ENCODE measurements at regions not wholly inside any gene's neighbourhood (a gene's known extent, or its start where the extent isn't known, plus 50 kb on each side); places are given as distances from the start of the nearest gene placed in this dataset.

DNA sequence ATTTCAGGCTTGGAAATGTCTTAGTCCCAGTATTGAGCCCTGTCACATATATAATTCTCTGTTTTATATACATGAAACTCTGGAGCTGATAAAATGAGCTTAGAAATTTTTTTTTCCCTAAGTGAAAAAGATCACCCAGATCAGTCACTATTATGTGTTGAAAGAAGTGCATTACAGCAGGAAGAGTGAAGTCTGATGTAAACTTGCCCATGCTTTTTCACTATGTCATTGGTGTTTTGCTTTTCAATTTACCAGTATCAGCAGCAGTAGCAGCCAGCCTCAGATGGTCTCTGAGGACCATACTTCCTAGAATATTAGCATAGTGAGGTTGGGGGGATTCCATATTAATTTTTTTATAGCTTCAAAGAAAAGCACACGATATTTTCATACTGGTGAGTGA lies 255.6 kb upstream of the KCNH8 start:
- Histone ChIP-seq H2AFZ (ENCODE audit: low read length) (no peak overlapping the region), H3K4ac (replicated peaks; ENCODE audit: insufficient read length, low read depth, low read length) (no peak overlapping the region), H3K27me3 (replicated peaks in 1 of 4; ENCODE audit: control insufficient read depth in 3 of 4, extremely low read depth in 1 of 4, insufficient read depth in 3 of 4, low read length in 3 of 4) (no peaks in the 10 kb centered on the region), H4K5ac (ENCODE audit: insufficient read length, low read depth, low read length) (no peak overlapping the region), H4K8ac (ENCODE audit: extremely low read depth, insufficient read depth, low read length) (no peak overlapping the region), H3K4me3 (ENCODE audit: extremely low read depth in 1 of 4, insufficient read depth in 2 of 4, low read depth in 3 of 4, low read length in 4 of 4) (no peak overlapping the region), H3K18ac (ENCODE audit: extremely low read depth, low read length) (no peak overlapping the region), H3K14ac (ENCODE audit: insufficient read length) (no peak overlapping the region), H3K4me2 (ENCODE audit: insufficient read depth in 1 of 2, low read depth in 2 of 2, low read length in 2 of 2) (no peak overlapping the region), H3K27ac (ENCODE audit: low read depth, low read length) (no peak overlapping the region), H3K79me2 (ENCODE audit: control insufficient read depth in 1 of 2, insufficient read depth in 2 of 2, low read length in 2 of 2) (no peaks in the 10 kb centered on the region), H3K36me3 (ENCODE audit: control insufficient read depth in 2 of 4, insufficient read depth in 4 of 4, low read length in 3 of 4) (no peaks in the 10 kb centered on the region), H2BK120ac (replicated peaks; ENCODE audit: low read depth, low read length) (no peak overlapping the region), H3K9ac (replicated peaks in 1 of 4; ENCODE audit: extremely low read depth in 1 of 4, low read depth in 3 of 4, low read length in 3 of 4) (no peak overlapping the region), H2BK12ac (ENCODE audit: low read depth, low read length) (no peak overlapping the region), H2BK20ac (ENCODE audit: low read length) (no peak overlapping the region), H3K23me2 (ENCODE audit: low read depth, low read length) (no peaks in the 10 kb centered on the region; the same call in 1 of the 2 replicates), H3K79me1 (ENCODE audit: low read depth, low read length) (no peaks in the 10 kb centered on the region), H3K23ac (ENCODE audit: insufficient read length) (no peak overlapping the region), H2BK15ac (ENCODE audit: low read length) (no peak overlapping the region), H4K91ac (replicated peaks; ENCODE audit: insufficient read length, low read length) (no peak overlapping the region), H3K4me1 (replicated peaks in 1 of 4; ENCODE audit: control insufficient read depth in 3 of 4, insufficient read depth in 4 of 4, low read length in 3 of 4) (no peaks in the 10 kb centered on the region), H2AK5ac (ENCODE audit: low read depth, low read length) (no peak overlapping the region), H2BK5ac (ENCODE audit: low read depth, low read length) (no peak overlapping the region), H4K20me1 (replicated peaks in 1 of 2; ENCODE audit: control insufficient read depth in 1 of 2, insufficient read depth in 2 of 2, low read length in 2 of 2) (no peaks in the 10 kb centered on the region), H3K56ac (replicated peaks; ENCODE audit: insufficient read length, low read depth, low read length) (no peak overlapping the region), H3K9me3 (ENCODE audit: insufficient read depth in 2 of 2, low read depth in 1 of 2, low read length in 1 of 2) (no peaks in the 10 kb centered on the region)
- CTCF ChIA-PET (ENCODE audit: partially characterized antibody): interaction anchor here (0.7 to 1.2 kb wide), 3 partner anchors 18 to 146 kb away, joined by 3 to 4 read pairs (median 3); no protein-coding TSS in a partner anchor
- no peak for FAIRE-seq
- POLR2A ChIA-PET (ENCODE audit: partially characterized antibody): no interaction called here
- WGBS, 2 experiments (ENCODE audit: extremely low coverage in 1 of 2, insufficient coverage in 1 of 2, insufficient read length in 1 of 2, insufficient replicate concordance in 2 of 2, low coverage in 1 of 2, low lambda C conversion rate in 2 of 2, missing lambda C conversion rate in 1 of 2): 96% methylated on average over 1 of the region's 1 CpG; no CpG with 5 or more reads in 1 of the 2 experiments
- no peak for DNase-seq (ENCODE audit: low read depth in 1 of 2, low spot score in 2 of 2)
- TF ChIP-seq SIN3A (conservative IDR thresholded peaks at IDR 0.05 in 1 of 2, IDR thresholded peaks at IDR 0.05 in 1 of 2; ENCODE audit: low read depth in 1 of 2, low read length in 2 of 2): no peak
- TF ChIP-seq EGR1 (IDR thresholded peaks at IDR 0.05; ENCODE audit: borderline replicate concordance, low read depth, low read length): no peak
- no peak for TF ChIP-seq KDM1A (IDR thresholded peaks at IDR 0.05; ENCODE audit: borderline replicate concordance, low read length)
- no peak for TF ChIP-seq RFX5 (IDR thresholded peaks at IDR 0.05; ENCODE audit: borderline replicate concordance, low read depth, low read length)
- no peak for TF ChIP-seq ASH2L (IDR thresholded peaks at IDR 0.05; ENCODE audit: low read length)
- TF ChIP-seq NRF1 (IDR thresholded peaks at IDR 0.05; ENCODE audit: low read depth, low read length): no peak
- TF ChIP-seq, protein P1, sequence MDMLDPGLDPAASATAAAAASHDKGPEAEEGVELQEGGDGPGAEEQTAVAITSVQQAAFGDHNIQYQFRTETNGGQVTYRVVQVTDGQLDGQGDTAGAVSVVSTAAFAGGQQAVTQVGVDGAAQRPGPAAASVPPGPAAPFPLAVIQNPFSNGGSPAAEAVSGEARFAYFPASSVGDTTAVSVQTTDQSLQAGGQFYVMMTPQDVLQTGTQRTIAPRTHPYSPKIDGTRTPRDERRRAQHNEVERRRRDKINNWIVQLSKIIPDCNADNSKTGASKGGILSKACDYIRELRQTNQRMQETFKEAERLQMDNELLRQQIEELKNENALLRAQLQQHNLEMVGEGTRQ (IDR thresholded peaks at IDR 0.05; ENCODE audit: low read length): no peak
- no peak for TF ChIP-seq GABPA (IDR thresholded peaks at IDR 0.05; ENCODE audit: borderline replicate concordance, insufficient read depth, low read length)
- TF ChIP-seq YY1 (IDR thresholded peaks at IDR 0.05; ENCODE audit: low read depth, low read length): no peak

All from H1 (cell line).